HG02571 (cell line): ENCODE measurements at regions not wholly inside any gene's neighbourhood (a gene's known extent, or its start where the extent isn't known, plus 50 kb on each side); places are given as distances from the start of the nearest gene placed in this dataset.
"Not testable (repeated sequence)": the region's sequence is repeated elsewhere in the genome, so short reads cannot be mapped to it uniquely, and the experiment has no call there.

Experiments used
- ATAC-seq: cut with Tn5 transposase; IDR thresholded peaks from one replicate; pipeline ENCODE4 v1.9.1; 2021; ENCODE audit warnings: mild to moderate bottlenecking, moderate library complexity; ENCODE audit not compliant: unreplicated experiment

- no peak for ATAC-seq
Measured at GRCh38 chr9:124164811-124165210, 92.9 kb upstream of the NEK6 start.

GRCh38 chr9:124174433-124174832, 83.3 kb upstream of the NEK6 start:
- ATAC-seq = no peak

- ATAC-seq = not testable (repeated sequence)
Measured at GRCh38 chr9:124177522-124177921, 80.2 kb upstream of the NEK6 start.

GRCh38 chr9:124179196-124180071, 78.3 kb upstream of the NEK6 start:
- ATAC-seq = no peak

- no peak for ATAC-seq
Measured at GRCh38 chr9:124180557-124180956, 77.2 kb upstream of the NEK6 start.

- no peak for ATAC-seq
Measured at GRCh38 chr9:124182741-124183140, 75.0 kb upstream of the NEK6 start.

GRCh38 chr9:124183772-124184171, 74.0 kb upstream of the NEK6 start:
- ATAC-seq = no peak

- no peak for ATAC-seq
Measured at GRCh38 chr9:124185413-124185812, 72.3 kb upstream of the NEK6 start.

GRCh38 chr9:124187311-124187710, 70.4 kb upstream of the NEK6 start:
- no peak for ATAC-seq

- no peak for ATAC-seq
Measured at GRCh38 chr9:124188331-124189110, 69.2 kb upstream of the NEK6 start.

GRCh38 chr9:124190761-124191160, 67.0 kb upstream of the NEK6 start:
- ATAC-seq = no peak

- ATAC-seq = no peak
Measured at GRCh38 chr9:124191691-124192395, 65.9 kb upstream of the NEK6 start.

GRCh38 chr9:124196814-124197176, 61.0 kb upstream of the NEK6 start:
- ATAC-seq = no peak

GRCh38 chr9:124197177-124198095, 60.3 kb upstream of the NEK6 start:
- peak; percentile 42 for ATAC-seq

- ATAC-seq = no peak
Measured at GRCh38 chr9:124198331-124198730, 59.4 kb upstream of the NEK6 start.

- ATAC-seq = no peak
Measured at GRCh38 chr9:124198948-124199347, 58.8 kb upstream of the NEK6 start.

- ATAC-seq = no peak
Measured at GRCh38 chr9:124199474-124199873, 58.3 kb upstream of the NEK6 start.

- peak; percentile 76 for ATAC-seq
Measured at GRCh38 chr9:124202447-124202971, 55.2 kb upstream of the NEK6 start.

- no peak for ATAC-seq
Measured at GRCh38 chr9:124205686-124206352, 51.9 kb upstream of the NEK6 start.

GRCh38 chr9:124206391-124206790, 51.4 kb upstream of the NEK6 start:
- no peak for ATAC-seq
